HG02981 (cell line): ENCODE measurements at regions not wholly inside any gene's neighbourhood (a gene's known extent, or its start where the extent isn't known, plus 50 kb on each side); places are given as distances from the start of the nearest gene placed in this dataset.
A peak's percentile ranks its signal among the peaks of the same experiment; 100 is the strongest.

Source experiments
- ATAC-seq: cut with Tn5 transposase; IDR thresholded peaks from one replicate; pipeline ENCODE4 v1.9.1; 2021; ENCODE audit warnings: mild to moderate bottlenecking, moderate library complexity; ENCODE audit not compliant: unreplicated experiment

DNA sequence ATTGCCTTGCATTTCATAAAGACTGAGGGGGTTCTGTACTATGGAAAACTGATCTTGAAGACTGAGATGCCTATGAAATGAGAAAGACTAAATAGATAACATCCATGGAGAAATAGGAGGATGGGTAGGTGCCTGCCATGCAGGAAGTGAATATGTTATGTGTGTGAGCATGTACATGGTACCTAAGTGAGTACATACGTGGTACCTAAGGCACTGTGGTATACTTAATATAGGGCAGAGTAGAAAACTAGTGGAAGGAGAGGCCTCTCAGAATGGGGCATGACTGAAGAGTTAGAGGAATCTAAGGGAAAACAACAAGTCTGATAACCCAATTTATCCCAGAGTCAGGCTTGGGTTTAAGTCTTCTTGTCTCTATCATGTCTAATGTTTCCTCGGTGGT, 161.8 kb upstream of the DCN start:
- no peak for ATAC-seq

DNA sequence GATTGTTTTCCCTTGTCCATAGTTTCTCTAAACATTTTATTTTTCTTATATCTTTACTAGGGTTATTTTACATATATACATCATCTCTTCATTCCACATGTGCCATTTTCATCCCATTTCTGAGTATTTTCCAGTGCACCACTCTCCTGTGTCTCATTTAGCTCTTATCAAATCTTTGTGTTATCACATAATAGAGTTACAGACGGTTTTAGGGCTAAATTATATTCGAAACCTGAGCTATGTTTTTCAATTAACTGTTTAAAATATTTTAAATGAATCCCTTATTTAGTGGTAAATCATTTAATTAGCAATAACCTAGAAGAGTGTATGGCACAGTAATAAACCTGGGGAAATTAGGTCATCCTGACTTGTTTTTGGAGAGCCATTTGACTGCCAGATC, 160.4 kb upstream of the DCN start:
- ATAC-seq: no peak

DNA sequence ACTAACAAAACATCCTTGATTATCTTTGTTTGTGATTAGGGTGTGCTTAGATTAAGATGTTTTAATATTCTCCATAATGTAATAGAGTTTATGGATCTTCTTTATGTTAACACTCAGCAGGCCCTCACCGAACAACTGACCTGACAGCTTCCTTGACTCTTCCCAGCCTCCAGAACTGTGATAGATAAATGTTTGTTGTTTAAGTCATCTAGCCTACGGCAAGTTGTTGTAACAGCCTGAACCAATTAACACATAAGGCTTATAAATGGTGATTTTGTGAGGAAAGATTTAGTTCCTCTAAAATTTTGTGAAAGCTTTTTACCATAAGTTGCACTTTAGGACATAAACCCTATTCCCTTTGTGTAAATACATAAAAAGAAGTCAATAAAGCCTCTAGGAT, 156.5 kb upstream of the DCN start:
- no peak for ATAC-seq

DNA sequence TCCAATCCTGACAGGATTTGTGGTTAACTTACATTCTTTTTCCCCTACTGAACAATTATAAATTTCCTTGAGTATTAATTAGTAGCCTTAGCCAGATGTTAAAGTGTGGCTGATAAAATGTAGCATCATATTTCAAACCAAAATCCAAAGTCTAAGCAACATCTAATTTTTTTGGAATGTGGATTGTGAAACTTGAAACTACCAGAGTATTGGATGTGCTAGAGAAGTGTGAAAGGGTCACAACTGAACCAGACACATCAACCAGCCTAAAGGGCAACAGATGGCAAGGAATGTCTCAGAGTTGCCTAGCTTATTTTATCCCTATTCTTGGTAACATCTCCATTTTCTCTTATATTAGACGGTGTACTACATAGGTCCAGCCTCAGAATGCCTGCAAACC, 153.1 kb upstream of the DCN start:
- no peak for ATAC-seq

GRCh38 chr12:91333966-91334365, 151.3 kb upstream of the DCN start:
- no peak for ATAC-seq

GRCh38 chr12:91332302-91332701, 149.7 kb upstream of the DCN start:
- no peak for ATAC-seq

DNA sequence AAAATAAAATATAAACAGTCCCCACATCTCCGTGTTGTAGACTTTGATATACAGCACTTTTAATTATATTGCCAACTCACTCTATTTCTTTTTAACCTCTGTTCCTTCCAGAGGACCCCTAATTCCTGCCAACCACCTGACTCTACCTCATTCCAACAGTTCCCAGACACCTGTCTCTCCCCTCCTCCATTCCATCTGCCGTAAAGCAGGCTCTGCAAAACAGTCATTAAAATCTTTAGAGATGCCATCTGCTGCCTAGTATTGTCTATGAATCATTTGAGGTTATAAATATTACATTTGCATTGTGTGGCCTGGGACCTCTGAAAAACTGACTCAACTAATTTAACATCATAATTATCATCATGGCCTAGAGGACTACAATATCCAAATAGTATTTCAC, 148.8 kb upstream of the DCN start:
- ATAC-seq: no peak

- no peak for ATAC-seq
These were observed 145.8 kb upstream of the DCN start for GRCh38 chr12:91328451-91328850.

DNA sequence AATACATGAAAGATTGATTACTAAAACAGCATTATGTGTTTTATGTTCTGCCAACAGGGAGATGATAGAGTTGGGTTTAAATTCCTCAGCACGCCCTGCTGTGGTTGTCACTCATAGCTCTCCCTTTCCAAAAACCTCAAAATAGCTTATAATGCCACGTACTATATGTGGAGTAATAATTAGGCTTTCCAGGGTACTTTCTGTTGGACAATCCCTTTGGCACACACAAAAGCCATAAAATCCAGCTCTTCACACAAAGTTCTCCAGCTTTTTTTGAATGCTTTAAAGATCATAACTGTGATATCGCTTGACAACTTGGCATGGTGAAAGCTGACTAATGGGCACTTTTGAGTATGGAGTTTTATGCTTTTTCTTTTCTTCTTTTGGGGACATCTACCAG, 145.3 kb upstream of the DCN start:
- no peak for ATAC-seq

DNA sequence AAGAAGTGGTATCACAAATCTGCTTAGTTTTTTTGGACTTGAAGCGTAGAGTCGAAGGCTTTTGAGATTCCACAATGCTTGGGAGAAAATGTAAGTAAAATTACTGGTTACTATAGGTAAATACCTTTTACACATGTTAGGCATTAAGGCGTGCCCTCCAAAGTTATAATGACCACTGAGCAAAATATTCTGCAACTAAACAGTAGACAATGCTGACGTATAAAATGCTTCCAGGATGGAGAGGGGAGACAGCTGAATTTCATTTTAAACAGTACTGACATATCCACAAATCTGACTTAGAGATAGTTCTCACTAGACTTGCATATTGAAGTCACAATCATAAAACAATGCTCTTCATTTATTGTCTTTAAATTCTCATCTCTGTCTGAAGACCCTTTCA, 144.5 kb upstream of the DCN start:
- ATAC-seq: no peak

GRCh38 chr12:91326058-91327027, 143.7 kb upstream of the DCN start:
- ATAC-seq: peak; percentile 60

GRCh38 chr12:91320999-91321398, 138.4 kb upstream of the DCN start:
- ATAC-seq: no peak

GRCh38 chr12:91319071-91319760, 136.6 kb upstream of the DCN start:
- ATAC-seq: no peak

DNA sequence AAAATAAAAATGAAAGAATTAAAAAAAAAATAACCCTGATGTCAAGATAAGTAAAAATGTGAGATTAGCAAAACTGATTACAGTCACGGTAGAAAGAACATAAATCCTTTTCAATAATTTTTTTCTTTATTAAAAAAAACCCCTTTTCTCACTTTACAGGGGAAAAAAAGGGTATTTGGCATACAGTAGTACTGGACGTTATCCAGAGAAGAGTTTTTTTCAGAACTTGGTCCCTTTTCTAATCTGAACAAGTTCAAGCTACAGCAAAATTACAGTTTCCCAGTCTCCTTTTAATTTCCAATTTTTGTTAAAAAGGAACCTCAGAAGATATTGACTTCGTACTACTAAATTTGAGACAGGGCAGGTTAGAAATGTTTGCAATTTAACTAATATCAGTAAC, 134.7 kb upstream of the DCN start:
- no peak for ATAC-seq

GRCh38 chr12:91316907-91317269, 134.3 kb upstream of the DCN start:
- ATAC-seq: no peak

DNA sequence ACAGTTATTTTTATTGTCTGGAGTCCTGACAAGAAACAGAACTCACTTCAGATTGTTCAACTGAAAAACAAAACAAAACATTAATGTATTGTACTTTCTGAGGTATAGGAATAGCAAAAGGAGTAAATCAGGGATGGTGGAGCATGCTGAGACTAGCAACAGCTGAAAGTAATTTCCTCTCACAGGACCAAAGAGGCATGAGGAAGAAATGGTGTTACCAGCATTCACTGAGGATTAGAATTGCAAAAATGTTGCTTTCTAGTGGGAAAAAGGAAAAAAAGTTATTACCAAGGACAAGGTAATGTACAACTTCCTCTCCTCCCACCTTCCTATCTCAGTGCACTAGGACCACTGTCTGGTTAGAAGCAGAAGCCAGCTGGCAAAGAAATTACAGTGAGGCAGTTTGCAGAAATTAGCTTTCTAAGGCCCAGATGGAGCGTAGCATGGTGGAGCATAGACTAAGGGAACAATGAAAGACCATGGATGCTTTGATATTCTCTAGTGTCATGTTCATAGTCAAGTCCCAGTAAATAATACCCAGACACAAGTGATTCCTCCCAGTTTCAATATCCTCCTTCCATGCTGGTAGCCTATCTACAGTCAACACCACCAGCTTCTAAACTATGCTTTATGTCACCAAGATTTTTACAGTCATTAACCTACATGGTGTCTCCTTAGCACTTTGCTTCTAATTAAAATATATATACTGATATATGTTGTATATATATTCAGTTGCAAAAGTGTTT, 133.7 kb upstream of the DCN start:
- no peak for ATAC-seq

- no peak for ATAC-seq
These were observed 128.5 kb upstream of the DCN start for GRCh38 chr12:91311081-91311480.

DNA sequence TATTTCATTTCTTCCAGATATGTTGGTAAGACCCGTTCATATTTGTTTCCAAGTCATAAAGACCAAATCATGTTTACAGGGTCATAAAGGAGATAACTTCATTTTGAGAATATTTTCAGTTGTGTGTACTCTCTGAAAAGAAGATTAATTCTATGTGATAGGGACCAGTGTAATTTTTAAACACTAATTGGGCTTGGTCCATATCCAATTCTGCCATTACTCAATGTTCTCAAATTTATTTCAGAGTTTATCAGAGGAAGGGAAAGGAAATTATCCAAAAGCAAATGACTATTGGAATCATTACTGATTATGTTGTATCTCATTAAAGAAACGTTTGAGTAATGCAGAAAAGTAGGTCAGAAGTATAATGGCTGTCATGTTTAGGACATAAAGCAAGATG, 126.8 kb upstream of the DCN start:
- ATAC-seq: no peak

DNA sequence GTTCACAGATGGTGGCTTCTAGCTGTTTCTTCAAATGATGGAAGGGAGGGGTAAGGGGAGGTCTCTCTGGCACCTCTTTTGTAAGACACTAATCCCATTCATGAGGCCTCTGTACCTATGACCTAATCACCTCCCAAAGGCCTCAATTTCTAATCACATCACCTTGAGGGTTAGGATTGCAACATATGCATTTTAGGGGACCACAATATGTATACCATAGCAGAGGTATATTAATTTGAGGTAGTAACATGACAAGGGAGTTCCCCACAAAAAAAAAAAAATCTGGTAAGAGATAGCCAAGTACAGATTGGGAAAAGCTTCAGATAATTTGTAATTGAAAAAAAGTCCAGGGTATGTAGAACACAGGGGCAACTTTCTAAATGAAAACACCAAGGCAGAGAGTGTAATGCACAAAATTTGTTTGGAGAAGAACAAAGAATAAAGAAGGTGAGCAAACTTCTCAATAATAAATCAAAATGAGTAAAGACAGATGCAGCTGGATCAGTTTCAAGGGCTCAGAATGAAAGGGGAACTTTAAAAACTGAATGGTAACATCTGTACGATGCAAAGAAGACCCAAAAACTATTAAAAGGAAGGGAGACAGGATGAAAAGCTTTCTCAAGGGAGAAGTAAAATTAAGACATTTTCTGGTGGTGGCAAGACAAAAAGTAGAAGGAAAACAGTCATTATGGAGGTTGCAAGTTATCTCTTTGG, 125.5 kb upstream of the DCN start:
- no peak for ATAC-seq

DNA sequence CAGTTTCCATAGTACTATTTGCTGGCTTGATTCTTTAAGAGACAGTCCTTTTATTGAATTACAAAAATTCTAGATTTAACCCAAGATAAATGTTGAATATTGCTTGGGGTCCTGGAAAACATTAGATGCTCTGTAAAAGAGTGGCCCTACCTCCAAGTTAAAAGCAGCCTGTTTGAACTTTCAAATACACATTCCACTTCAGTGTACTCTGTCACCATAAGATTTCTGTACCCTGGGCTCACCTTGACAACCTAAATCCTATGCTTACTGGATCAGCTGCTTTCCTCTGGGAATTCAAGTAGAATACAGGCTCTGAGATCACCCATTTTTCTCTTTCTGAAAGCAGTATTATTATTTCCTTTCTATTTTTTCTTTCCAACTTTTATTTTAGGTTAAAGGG, 107.7 kb upstream of the DCN start:
- no peak for ATAC-seq

DNA sequence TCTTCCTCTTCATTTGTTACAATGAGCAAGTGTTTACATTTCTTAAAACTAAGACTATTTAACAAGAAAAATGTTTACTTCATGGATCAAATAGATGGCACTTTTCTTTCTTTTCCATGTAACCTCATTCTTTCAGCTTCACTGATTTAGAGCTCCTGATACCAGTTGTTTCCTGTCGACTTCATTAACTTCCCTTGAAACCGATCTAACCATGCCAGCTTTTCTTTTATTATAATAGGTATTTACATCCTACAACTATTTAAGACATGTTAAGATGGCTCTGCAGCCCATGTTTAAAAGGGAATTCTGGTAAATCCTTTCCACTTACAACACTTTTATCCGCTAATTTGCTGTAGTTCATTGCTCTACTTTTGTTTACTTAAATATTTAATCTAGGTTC, 107.3 kb upstream of the DCN start:
- ATAC-seq: no peak
